ENCODE measurements at regions not wholly inside any gene's neighbourhood (a gene's known extent, or its start where the extent isn't known, plus 50 kb on each side); places are given as distances from the start of the nearest gene placed in this dataset.

GRCh38 chr13:22495819-22496218, 685.0 kb upstream of the SGCG start:
- DNase-seq (ENCODE audit: low read depth in 2 of 2), result no peak

- DNase-seq (ENCODE audit: low read depth in 2 of 2), result no peak
These were observed 683.8 kb upstream of the SGCG start for GRCh38 chr13:22496803-22497508.

GRCh38 chr13:22497991-22498780, 682.6 kb upstream of the SGCG start:
- no peak for DNase-seq (ENCODE audit: low read depth in 2 of 2)

DNA sequence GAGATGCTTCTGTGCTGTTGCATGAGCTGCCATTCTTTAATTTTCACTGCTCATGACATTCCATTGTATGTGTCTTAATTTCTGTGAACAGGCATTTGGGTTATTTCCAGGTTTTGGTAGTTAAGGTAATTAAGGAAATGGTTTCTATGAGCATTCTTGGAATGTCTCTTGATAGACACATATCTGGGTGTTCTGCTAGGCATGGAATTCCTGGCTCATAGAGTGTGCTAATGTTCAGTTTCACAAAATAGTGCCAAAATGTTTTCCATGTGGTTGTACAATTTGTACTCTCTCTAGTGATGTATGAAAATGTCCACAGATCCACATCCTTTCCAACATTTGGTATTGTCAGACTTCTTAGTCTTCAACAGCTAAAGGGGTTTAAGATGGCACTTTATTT, 680.9 kb upstream of the SGCG start:
- no peak for DNase-seq (ENCODE audit: low read depth in 2 of 2)

- DNase-seq (ENCODE audit: low read depth in 2 of 2), result no peak
These were observed 675.3 kb upstream of the SGCG start for GRCh38 chr13:22505489-22505888.

DNA sequence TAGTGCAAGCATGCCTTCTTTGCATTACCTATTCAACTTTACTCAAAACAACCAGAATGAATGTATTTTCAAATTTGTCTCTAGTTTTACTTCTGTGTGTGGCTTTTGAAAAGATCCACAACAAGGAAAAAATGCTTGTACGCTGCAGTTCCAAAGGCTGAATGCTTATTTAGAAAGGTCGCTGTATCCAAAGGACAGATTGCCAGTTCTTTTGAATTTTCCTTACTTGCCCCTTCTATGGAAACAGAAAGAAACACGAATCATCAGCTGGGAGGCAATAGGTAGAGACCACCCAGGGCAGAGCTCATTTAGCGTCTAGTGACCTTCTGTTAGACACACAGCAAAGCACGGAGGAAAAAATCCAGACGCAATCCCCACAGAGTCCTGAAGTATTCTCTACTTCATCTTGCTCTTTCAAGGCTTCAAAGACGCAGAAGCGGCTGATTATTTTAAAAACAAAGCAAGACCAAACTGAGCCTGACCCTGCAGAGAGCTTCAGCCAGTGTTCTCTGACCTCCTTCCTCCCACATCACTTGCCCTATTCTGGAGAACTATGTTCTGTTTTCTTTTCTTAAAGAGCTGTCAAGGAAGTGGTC, 674.6 kb upstream of the SGCG start:
- no peak for DNase-seq (ENCODE audit: low read depth in 2 of 2)

- DNase-seq (ENCODE audit: low read depth in 2 of 2), result no peak
These were observed 663.2 kb upstream of the SGCG start for GRCh38 chr13:22517544-22517943.

DNA sequence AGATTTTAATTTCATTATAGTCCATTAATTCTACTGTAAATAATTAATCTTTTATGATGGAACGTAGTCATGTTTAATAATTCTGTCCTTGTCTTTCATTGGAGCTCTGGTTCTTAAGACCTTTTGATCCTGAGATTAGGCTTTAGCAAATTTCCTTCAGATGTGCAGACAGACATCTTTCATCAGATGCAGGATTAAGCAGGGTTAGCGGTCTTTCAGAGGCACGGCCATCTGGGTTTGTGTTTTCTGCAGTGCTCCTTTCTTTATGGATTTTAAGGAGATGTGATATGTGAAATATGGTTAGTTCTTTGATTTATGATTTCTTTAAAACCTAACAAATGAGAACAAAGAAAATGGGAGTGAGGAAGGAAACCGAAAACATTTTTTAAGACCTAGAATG, 643.9 kb upstream of the SGCG start:
- DNase-seq (ENCODE audit: low read depth in 2 of 2), result no peak

DNA sequence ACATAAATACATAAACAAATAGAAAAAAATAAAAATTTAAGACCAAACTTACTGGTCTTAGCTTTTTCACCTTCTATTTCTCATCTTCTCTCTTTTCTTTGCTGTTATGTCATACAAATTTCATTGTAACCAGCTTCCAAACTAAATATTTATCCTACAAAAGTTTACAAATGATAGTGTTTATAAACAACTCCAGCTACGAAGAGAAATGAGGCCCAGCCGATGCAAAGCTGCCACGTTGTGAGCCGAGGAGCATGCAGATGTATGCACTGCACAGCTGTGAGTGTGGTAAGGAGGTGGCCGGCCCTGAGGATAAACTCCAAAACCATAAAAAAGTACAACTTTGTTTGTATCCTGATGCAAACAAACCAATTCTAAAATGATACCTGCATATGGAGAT, 642.4 kb upstream of the SGCG start:
- DNase-seq (ENCODE audit: low read depth in 2 of 2), result no peak

DNA sequence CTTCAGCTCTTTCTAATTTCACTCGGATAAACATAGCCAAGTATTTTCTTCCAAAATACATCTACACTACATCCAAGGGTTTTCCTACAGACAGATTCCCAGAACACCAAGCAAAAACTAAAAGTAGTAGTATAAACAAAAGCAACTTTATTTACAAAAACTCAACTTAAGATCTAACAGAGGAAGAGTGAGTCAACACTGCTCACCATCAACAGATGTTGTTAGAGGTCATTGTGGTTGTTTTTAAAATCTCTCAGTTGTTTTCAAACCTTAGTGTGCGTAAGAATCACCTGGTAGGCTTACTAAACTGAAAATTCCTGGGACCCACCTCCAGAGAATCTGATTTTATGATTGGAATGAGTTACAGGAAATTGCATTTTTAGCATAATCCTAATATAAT, 631.7 kb upstream of the SGCG start:
- no peak for DNase-seq (ENCODE audit: low read depth in 2 of 2)

DNA sequence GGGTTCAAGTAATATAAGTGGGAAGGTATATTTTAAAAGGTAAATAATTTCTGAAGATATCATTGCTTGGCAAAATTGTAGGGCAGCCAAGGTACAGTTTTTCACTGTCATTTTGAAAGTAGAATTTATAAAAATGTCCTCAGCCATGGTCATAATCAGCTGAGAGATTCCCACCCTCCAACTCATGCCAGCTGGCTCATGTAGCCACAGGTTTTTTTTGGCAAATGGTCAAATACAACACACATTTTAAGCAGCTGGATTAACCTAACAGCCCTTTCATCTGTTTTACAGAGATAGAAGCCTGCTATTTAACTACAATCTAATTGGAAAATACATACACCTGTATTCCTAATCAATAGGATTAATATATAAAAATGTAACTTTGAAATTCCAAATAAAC, 619.2 kb upstream of the SGCG start:
- no peak for DNase-seq (ENCODE audit: low read depth in 2 of 2)

DNA sequence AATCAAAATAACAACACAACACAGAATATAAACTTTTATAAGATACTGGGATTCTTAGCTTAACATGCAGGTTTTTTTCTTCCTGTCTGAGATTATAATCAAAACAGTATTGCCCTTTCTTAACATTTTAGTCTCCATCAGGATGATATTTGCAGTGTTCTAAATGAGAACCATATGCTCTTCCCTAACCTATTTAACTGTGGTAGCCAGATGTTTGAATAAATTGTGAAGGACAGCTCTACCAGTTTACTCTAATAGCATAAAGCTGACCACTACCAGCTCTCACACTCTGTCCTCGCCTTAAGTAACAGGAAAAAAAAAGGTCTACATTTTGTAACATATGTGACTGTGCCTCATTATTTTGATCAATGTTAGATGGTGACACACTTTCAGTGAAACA, 618.7 kb upstream of the SGCG start:
- no peak for DNase-seq (ENCODE audit: low read depth in 2 of 2)

DNA sequence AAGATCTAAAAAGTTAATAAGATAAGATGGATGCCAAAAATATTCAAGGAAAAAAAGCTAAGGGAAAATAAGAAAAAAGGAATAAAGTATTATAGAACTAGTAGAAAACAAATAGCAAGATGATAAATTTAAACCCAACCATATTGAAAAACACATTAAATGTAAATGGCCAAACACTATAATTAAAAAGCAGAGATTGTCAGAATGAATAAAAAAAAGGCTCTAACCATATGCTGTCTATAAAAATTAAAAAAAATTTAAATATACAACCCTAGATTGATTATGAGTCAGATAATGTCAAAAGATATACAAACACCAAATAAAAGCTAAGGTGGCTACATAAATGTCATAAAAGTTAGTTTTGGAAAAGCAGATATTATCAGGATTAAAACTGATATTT, 617.5 kb upstream of the SGCG start:
- no peak for DNase-seq (ENCODE audit: low read depth in 2 of 2)

GRCh38 chr13:22569811-22570210, 611.0 kb upstream of the SGCG start:
- DNase-seq (ENCODE audit: low read depth in 2 of 2), result no peak

- DNase-seq (ENCODE audit: low read depth in 2 of 2), result no peak
These were observed 590.9 kb upstream of the SGCG start for GRCh38 chr13:22589880-22590279.

DNA sequence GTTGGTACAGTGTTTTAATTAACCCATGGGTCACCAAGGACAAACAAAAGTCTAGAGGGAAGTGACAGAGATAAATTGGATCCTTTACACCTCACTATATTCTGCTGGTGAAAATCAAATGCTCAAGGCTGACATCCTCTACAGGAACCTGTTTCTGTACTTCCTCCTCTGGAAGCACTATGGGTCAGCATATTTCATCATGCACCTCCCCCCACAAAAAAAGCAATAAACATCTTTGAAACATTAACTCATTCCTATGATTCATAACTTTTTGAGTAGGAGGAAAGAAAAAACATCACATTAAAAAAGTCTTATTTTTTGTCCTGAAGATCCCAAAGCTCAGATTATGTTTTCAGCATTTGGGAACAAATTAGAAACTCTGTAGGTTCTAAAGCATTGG, 588.3 kb upstream of the SGCG start:
- DNase-seq (ENCODE audit: low read depth in 2 of 2), result no peak

GRCh38 chr13:22594041-22594440, 586.7 kb upstream of the SGCG start:
- DNase-seq (ENCODE audit: low read depth in 2 of 2), result no peak

- no peak for DNase-seq (ENCODE audit: low read depth in 2 of 2)
These were observed 584.5 kb upstream of the SGCG start for GRCh38 chr13:22596171-22596863.

DNA sequence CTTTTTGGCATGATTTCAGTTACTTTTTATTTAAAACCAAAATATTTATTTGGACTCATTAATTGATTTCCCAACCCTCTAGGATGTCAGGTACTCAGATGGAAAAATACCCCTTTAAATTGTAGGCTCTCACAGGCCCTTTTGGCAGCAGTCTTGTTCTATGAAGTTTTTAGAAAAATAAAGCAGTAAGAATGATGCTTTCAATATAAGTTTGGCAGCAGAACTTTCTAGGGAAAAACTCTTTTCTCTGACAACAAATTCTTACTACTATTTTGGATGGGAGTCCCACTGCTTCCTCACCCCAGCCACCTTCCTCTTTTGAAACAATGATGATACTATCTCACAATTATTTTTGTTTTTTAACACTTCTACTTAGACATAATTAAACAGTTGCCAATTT, 581.6 kb upstream of the SGCG start:
- DNase-seq (ENCODE audit: low read depth in 2 of 2), result no peak

GRCh38 chr13:22618002-22618401, 562.8 kb upstream of the SGCG start:
- DNase-seq (ENCODE audit: low read depth in 2 of 2), result no peak

GRCh38 chr13:22625691-22626090, 555.1 kb upstream of the SGCG start:
- no peak for DNase-seq (ENCODE audit: low read depth in 2 of 2)

- DNase-seq (ENCODE audit: low read depth in 2 of 2), result no peak
These were observed 551.4 kb upstream of the SGCG start for GRCh38 chr13:22629374-22629773.

GRCh38 chr13:22642088-22642487, 538.7 kb upstream of the SGCG start:
- no peak for DNase-seq (ENCODE audit: low read depth in 2 of 2)

Measured in activated CD4-positive, alpha-beta T cell treated with anti-CD3 and anti-CD28 coated beads for 24 hours (primary cell).